Activated T-helper 1 cell treated with anti-CD3 and anti-CD28 coated beads, Interleukin-12 subunit alpha, Interleukin-12 subunit beta, Interleukin-2, Interleukin-4 antibody, amounts not matched to agents 30 ng/mL and 10 ng/mL and 1 ng/mL, durations not matched to agents 14 hours and 24 hours and 36 hours (primary cell): ENCODE measurements at regions not wholly inside any gene's neighbourhood (a gene's known extent, or its start where the extent isn't known, plus 50 kb on each side); places are given as distances from the start of the nearest gene placed in this dataset.

Source experiments
- DNase-seq: peaks from one replicate; pipeline ENCODE4 v3.0.0; 2021; ENCODE audit warnings: low spot score
- H3K27ac Mint-ChIP-seq: one replicate; pipeline ENCODE4 v1.8.0; 2021; ENCODE audit warnings: mild to moderate bottlenecking, mixed read lengths
- H3K27me3 Mint-ChIP-seq: one replicate; pipeline ENCODE4 v1.8.0; 2022; ENCODE audit warnings: mild to moderate bottlenecking, moderate library complexity, mixed read lengths; ENCODE audit not compliant: insufficient read depth
- H3K36me3 Mint-ChIP-seq: one replicate; pipeline ENCODE4 v1.8.0; 2021; ENCODE audit warnings: low read depth, mixed read lengths
- H3K4me1 Mint-ChIP-seq: one replicate; pipeline ENCODE4 v1.8.0; 2021; ENCODE audit warnings: low read depth, mixed read lengths
- H3K4me3 Mint-ChIP-seq: one replicate; pipeline ENCODE4 v1.8.0; 2021; ENCODE audit warnings: mild to moderate bottlenecking, moderate library complexity, mixed read lengths
- H3K9me3 Mint-ChIP-seq: one replicate; pipeline ENCODE4 v1.8.0; 2021; ENCODE audit warnings: mixed read lengths
- intact Hi-C: fragments of 100-400 bp; cut with micrococcal nuclease; formaldehyde crosslinking; loops from one replicate; pipeline ENCODE4 v1.15.1; 2024

DNA sequence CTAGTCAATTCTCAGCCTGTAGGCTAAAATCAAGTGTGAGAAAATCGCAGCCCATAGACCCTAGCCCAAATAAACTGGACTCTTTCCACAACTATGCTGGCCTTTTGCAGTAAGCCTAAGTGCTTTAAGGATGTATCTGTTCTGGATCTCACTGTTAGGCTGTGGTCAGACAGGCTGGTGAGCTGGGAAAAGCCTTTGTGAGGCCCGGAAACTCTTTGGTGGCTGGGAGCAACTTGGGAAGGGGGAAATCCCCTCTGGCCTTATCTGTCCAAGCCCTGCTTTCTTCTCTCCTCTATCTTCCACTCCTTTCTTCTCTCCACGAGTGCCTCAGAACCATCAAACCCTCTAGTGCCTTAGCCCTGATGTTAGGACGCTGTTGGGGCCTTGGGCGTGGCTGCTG is 135.4 kb downstream of the LACC1 start:
- H3K36me3 Mint-ChIP-seq = no peaks in the 10 kb centered on the region
- no peak overlapping the region for H3K4me3 Mint-ChIP-seq
- H3K27ac Mint-ChIP-seq = no peak overlapping the region
- no peaks in the 10 kb centered on the region for H3K4me1 Mint-ChIP-seq
- intact Hi-C loops = no loop called here
- H3K27me3 Mint-ChIP-seq = peaks cover 2% of the 10 kb centered on the region
- no peaks in the 10 kb centered on the region for H3K9me3 Mint-ChIP-seq
- DNase-seq = no peak

DNA sequence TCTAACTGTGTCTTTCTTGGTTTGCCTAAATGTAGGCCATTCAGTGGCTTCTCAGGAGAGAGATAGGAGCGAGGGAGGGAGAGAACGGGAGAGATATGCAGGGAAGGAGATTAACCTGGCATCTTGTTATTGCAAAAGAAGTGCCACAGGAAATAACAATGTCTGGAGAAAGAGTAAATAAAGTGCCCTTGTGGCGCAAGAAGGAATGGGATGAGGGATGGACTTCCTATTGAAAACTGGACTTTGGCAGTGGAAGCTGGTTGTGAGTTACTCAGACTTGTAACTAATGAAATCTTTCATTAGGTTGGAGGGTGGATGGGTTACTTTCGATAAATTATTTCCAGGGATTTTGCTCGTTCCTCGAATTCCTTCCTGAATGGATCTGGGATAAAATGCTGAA is 136.1 kb downstream of the LACC1 start:
- Mint-ChIP-seq H3K27me3 (peaks cover 2% of the 10 kb centered on the region), H3K36me3 (no peaks in the 10 kb centered on the region), H3K4me1 (no peaks in the 10 kb centered on the region), H3K4me3 (no peak overlapping the region), H3K9me3 (no peaks in the 10 kb centered on the region), H3K27ac (no peak overlapping the region)
- intact Hi-C loops = no loop called here
- no peak for DNase-seq

DNA sequence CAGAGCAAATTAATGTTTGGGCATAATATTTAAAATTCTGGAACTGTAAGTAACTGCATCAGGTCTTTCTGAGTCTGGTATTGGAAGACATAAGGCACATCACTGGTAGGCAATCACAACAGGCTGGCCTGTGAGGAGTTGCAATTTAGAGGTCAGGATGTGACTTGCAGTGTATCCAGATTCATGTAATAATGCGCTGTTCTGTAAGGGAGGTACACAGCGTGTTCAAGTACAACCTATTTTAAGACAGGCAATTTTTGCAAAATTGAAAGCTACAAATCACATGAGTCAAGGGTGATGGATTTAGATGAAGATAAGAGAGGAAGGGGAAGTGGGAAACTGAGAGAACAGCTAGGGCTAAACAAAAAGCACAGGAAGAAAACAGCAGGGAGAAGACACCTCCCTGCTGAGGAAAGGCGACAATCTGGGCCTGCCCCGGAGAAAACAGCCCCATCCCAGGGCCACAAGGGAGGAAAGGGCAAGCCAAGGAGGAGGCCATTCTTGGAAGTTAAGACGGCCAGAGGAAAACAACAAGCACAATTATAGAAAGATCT is 138.1 kb downstream of the LACC1 start:
- Mint-ChIP-seq H3K4me1 (no peaks in the 10 kb centered on the region), H3K27me3 (no peaks in the 10 kb centered on the region), H3K4me3 (no peak overlapping the region), H3K36me3 (no peaks in the 10 kb centered on the region), H3K9me3 (no peaks in the 10 kb centered on the region), H3K27ac (no peak overlapping the region)
- intact Hi-C loops = no loop called here
- DNase-seq = no peak

DNA sequence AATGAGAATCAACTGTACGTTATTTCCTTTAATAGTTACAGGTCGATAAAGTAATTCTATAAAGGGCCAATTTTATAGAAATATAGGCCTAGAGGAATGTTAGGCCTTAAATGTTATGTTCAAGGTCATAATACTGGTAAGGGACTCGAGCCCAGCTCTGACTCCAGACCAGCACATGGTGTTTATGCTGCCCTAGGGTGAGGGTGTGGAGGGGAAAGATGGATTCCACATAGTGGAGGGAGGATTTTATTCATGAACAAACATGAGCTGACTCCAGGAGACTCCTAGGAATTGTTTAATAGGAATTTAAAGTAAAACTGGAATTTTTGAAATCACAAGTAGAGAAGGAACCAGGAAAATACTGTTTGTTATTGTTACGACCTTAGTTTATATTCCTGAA is 139.9 kb downstream of the LACC1 start:
- no peaks in the 10 kb centered on the region for H3K27me3 Mint-ChIP-seq
- no peaks in the 10 kb centered on the region for H3K36me3 Mint-ChIP-seq
- no peak overlapping the region for H3K4me3 Mint-ChIP-seq
- intact Hi-C loops = no loop called here
- H3K27ac Mint-ChIP-seq = no peak overlapping the region
- H3K4me1 Mint-ChIP-seq = no peaks in the 10 kb centered on the region
- no peak for DNase-seq
- H3K9me3 Mint-ChIP-seq = no peaks in the 10 kb centered on the region

DNA sequence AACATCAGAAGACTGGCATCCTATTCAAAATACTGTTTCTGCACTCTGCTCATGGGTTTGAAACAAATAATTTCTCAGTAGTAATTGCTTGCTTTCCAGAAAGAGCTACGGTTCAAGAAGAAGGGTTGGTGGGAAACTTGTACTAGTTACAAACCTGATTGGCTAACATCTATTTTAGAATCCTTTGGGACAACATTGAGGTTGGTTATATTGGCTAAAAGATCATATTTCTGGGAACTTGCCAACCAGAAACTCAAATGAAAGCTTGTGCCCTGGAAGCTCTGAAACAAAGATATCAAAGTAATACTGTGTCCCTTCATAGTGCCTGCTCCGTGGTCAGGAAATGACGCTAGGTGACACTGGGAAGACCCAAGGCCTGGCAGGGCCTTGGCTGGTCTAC is 141.7 kb downstream of the LACC1 start:
- no peaks in the 10 kb centered on the region for H3K36me3 Mint-ChIP-seq
- no peaks in the 10 kb centered on the region for H3K4me1 Mint-ChIP-seq
- no peaks in the 10 kb centered on the region for H3K9me3 Mint-ChIP-seq
- DNase-seq = no peak
- intact Hi-C loops = no loop called here
- H3K27me3 Mint-ChIP-seq = no peaks in the 10 kb centered on the region
- H3K4me3 Mint-ChIP-seq = no peak overlapping the region
- no peak overlapping the region for H3K27ac Mint-ChIP-seq

DNA sequence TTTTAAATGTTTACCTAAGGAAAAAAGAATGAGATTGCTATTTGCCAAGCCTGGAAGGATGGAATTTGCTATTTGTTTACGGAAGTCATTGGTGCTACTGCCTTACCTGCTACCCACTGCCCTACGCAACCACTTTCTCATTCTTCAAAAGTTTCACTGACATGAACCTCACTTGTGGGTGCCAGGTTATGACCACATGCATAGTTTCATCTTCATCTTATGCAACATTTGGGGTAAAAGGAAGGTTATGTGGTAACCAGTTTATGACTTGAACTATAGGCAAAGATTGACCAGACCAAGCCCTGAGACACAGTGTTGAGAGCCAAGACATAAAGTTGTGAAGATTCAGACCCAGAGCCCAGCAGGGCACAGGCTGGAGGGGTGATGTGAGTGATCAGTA is 142.5 kb downstream of the LACC1 start:
- DNase-seq = no peak
- H3K36me3 Mint-ChIP-seq = no peaks in the 10 kb centered on the region
- no peaks in the 10 kb centered on the region for H3K9me3 Mint-ChIP-seq
- intact Hi-C loops = no loop called here
- no peak overlapping the region for H3K4me3 Mint-ChIP-seq
- H3K27me3 Mint-ChIP-seq = no peaks in the 10 kb centered on the region
- no peaks in the 10 kb centered on the region for H3K4me1 Mint-ChIP-seq
- H3K27ac Mint-ChIP-seq = no peak overlapping the region

DNA sequence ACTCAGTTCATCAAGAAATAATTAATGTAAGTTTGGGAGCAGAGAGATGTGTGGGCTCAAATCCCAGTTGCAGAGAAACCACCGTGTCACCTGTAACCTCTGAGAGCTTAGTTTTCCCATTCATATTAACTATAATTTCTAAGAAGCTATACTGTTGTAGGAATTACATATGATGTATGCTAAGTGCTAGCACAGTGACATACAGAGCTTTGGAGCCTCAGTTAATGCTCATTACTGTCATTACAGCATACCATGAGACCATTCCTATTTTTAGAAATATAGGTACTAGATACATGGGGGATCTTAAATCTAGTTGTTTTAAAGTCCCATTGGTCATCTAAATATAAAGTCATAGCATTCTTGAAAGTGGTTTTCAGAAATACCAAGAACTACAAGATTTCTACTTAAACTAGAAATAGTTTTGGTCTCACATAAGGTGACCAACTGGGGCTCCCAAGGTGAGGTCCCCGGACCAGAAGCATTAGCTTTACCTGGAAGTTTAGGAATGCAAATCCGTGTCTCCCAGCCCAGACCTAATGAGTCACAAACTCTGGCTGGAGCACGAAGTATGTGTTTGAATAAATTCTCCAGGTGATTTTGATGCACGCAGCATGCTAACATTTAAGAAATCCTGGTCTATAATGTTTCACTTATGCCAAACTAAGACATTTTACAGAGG is 144.6 kb downstream of the LACC1 start:
- Mint-ChIP-seq H3K36me3 (no peaks in the 10 kb centered on the region), H3K27ac (no peak overlapping the region), H3K4me1 (no peaks in the 10 kb centered on the region), H3K27me3 (no peaks in the 10 kb centered on the region), H3K4me3 (no peak overlapping the region), H3K9me3 (no peaks in the 10 kb centered on the region)
- intact Hi-C loops = no loop called here
- DNase-seq = no peak

DNA sequence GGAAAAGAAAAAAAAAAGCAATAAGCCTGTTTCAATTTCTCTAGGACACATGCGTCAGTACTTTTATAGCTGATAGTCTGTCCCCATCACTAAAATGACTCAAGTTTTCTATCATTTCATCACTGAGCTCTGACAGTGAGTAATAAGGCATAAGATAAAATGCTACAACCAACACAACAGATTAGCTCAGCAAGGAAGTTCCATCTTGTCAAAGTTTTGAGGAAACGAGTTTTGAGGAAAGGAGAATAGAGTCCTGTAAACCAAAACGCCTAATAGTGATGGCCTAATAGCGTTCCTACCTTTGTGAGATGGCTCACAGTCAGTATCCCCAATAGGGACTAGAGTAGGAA is 145.1 kb downstream of the LACC1 start:
- no peaks in the 10 kb centered on the region for H3K36me3 Mint-ChIP-seq
- H3K9me3 Mint-ChIP-seq = no peaks in the 10 kb centered on the region
- H3K4me3 Mint-ChIP-seq = no peak overlapping the region
- intact Hi-C loops = no loop called here
- H3K27me3 Mint-ChIP-seq = peaks cover 2% of the 10 kb centered on the region
- no peak overlapping the region for H3K27ac Mint-ChIP-seq
- DNase-seq = no peak
- H3K4me1 Mint-ChIP-seq = no peaks in the 10 kb centered on the region

DNA sequence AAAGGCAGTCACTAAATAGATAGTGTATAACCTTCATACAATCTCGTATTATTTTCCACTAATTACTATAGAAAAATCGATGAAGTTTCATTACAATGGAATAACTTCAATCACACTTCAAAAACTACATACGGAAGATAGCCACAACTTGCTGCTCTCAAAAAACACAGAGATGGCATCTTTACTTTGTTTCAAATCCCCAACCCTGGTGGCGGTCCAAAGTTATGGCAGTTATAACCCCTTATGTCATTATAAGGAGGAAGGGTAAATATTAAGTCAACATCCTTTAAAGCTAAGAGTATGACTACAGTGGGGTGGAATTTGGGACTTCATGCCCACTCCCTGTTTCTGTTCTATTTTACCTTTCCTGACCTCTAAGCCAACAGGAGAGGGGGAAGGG is 146.5 kb downstream of the LACC1 start:
- Mint-ChIP-seq H3K27me3 (peaks cover 2% of the 10 kb centered on the region), H3K4me3 (no peak overlapping the region), H3K9me3 (no peaks in the 10 kb centered on the region), H3K27ac (no peak overlapping the region), H3K36me3 (no peaks in the 10 kb centered on the region), H3K4me1 (no peaks in the 10 kb centered on the region)
- intact Hi-C loops = no loop called here
- DNase-seq = no peak

DNA sequence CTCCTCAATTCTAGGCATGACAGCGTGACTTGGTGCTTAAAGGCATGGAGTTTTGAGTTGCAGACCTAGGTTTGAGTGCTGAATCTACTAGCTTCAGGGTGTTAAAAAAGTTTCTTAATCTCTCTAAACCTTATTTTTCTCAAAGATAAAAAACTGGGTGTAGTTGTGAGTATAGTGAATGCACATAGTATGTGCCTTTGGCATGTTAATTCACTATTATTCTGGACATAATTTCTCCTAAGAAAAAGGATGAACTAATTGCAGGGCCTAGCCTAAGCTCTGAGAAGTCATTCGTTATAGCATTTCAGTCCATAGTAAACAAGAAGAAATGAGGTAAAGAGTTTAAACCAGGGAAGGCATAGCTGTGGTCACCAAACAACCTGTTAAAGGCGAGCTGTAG is 149.0 kb downstream of the LACC1 start:
- DNase-seq = no peak
- peaks cover 2% of the 10 kb centered on the region for H3K27me3 Mint-ChIP-seq
- H3K27ac Mint-ChIP-seq = no peak overlapping the region
- no peaks in the 10 kb centered on the region for H3K4me1 Mint-ChIP-seq
- H3K9me3 Mint-ChIP-seq = no peaks in the 10 kb centered on the region
- H3K4me3 Mint-ChIP-seq = no peak overlapping the region
- no peaks in the 10 kb centered on the region for H3K36me3 Mint-ChIP-seq
- intact Hi-C loops = no loop called here

DNA sequence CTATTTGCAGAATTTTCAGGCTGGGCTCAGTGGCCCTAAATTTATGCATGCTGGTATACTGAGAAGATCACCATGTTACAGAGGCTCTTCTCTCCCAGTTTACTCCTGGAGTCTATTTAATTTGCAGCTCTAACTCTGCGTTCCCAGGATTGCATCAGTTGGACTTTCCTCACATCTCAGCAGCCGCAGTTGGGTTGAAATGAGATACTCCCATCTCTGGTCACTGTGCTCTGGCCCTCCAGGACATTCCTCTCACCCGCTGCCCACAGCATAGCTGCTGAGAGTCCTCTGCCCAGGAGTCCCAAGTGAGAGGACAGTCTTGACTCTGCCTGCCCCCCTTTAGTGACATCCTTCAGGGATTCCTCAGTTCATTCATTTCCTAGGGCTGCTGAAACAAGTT is 150.9 kb downstream of the LACC1 start:
- Mint-ChIP-seq H3K27me3 (peaks cover 2% of the 10 kb centered on the region), H3K36me3 (no peaks in the 10 kb centered on the region), H3K27ac (no peak overlapping the region), H3K4me3 (no peak overlapping the region), H3K4me1 (no peaks in the 10 kb centered on the region), H3K9me3 (no peaks in the 10 kb centered on the region)
- DNase-seq = no peak
- intact Hi-C loops = no loop called here

DNA sequence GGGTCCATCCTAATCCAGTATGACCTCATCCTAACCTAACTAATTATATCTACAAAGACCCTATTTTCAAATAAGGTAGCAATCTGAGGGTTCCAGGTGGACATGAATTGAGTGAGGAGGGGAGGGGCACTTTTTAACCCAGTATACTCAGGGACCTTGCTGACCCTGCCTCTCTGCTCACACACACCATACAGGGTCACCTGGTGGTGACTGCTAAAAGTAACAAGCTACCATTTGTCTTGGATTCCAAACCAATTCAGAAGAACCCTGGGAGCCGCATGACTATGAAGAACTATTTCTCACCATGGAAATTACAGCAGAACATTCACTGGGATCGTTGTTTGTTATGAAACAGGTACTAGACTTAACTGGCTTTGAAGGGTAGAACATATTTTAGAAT is 151.9 kb downstream of the LACC1 start:
- Mint-ChIP-seq H3K9me3 (no peaks in the 10 kb centered on the region), H3K27me3 (peaks cover 2% of the 10 kb centered on the region), H3K4me1 (no peaks in the 10 kb centered on the region), H3K27ac (no peak overlapping the region), H3K36me3 (no peaks in the 10 kb centered on the region), H3K4me3 (no peak overlapping the region)
- intact Hi-C loops = no loop called here
- no peak for DNase-seq

DNA sequence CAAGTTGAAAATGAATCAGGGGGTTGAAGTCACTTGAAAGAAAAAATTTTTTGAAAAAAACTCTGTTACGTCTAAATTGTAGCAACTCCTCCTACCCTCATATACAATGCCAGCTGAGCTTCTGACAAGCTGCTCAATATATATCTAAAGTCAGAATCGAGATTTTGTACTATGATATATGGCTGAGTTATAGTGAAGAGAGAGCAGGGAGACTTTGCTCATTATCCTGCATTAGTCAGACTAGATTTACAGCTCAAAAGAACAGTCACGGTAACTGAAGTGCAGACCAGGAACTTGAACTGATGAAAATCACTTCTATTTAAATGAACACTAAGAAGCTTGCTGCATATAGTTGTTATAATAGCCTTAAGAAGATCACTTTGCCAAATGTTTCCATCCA is 153.1 kb downstream of the LACC1 start:
- Mint-ChIP-seq H3K27me3 (peaks cover 2% of the 10 kb centered on the region), H3K4me1 (no peaks in the 10 kb centered on the region), H3K4me3 (no peak overlapping the region), H3K36me3 (no peaks in the 10 kb centered on the region), H3K9me3 (no peaks in the 10 kb centered on the region), H3K27ac (no peak overlapping the region)
- DNase-seq = no peak
- intact Hi-C loops = no loop called here

DNA sequence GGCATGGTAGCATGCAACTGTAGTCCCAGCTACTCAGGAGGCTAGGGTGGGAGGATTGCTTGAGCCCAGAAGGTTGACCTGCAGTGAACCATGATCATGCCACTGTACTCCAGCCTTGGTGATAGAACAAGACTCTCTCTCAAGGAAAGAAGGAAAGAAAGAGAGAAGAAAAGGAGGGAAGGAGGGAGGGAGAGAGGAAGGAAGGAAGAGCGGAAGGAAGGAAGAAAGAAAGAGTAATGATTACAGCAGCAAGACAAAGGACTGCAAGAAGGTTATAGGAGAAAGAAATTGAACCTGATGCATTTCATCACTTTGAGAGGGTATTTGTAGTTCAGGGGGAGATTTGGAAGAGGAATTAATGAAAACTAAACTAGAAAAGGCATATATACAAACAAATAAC is 155.7 kb downstream of the LACC1 start:
- intact Hi-C loops = no loop called here
- no peak overlapping the region for H3K27ac Mint-ChIP-seq
- H3K9me3 Mint-ChIP-seq = no peaks in the 10 kb centered on the region
- no peaks in the 10 kb centered on the region for H3K4me1 Mint-ChIP-seq
- H3K36me3 Mint-ChIP-seq = no peaks in the 10 kb centered on the region
- no peaks in the 10 kb centered on the region for H3K27me3 Mint-ChIP-seq
- no peak overlapping the region for H3K4me3 Mint-ChIP-seq
- DNase-seq = no peak
